IMR-90 (cell line): ENCODE measurements at regions not wholly inside any gene's neighbourhood (a gene's known extent, or its start where the extent isn't known, plus 50 kb on each side); places are given as distances from the start of the nearest gene placed in this dataset.

Experiments
- ATAC-seq: fragments of 200-7000 bp; cut with Tn5 transposase; 2 replicates; pipeline ENCODE4 v1.9.1; 2020; ENCODE audit warnings: low read depth, mild to moderate bottlenecking, moderate library complexity
- BruUV-seq: library from RNA; stranded (reverse); fragments of 400-500 nt; replicated peaks from 2 replicates; lab custom pipeline; 2021; lab: Mats Ljungman, UMichigan
- CTCF ChIA-PET: fragments of 300-600 bp; formaldehyde crosslinking; extraction: SDS; loops from one replicate; lab custom pipeline; 2021; ENCODE audit warnings: antibody characterized with exemption; lab: Yijun Ruan, JAX
- POLR2A ChIA-PET: fragments of 300-600 bp; sonication (Branson Sonifier 250); formaldehyde crosslinking; loops from one replicate; lab custom pipeline; 2022; ENCODE audit warnings: antibody characterized with exemption; ENCODE audit not compliant: unreplicated experiment; lab: Charles Lee
- DNase-seq: peaks from one replicate; pipeline ENCODE4 v3.0.0; 2013
- H2AFZ ChIP-seq: replicated peaks from 2 replicates; pipeline ENCODE3; 2013; ENCODE audit warnings: low read length, mild to moderate bottlenecking; ENCODE audit not compliant: poor library complexity
- H2AK5ac ChIP-seq: 2 replicates; pipeline ENCODE4 v1.6.1; 2013; ENCODE audit warnings: low read depth, low read length, inconsistent platforms
- H2AK9ac ChIP-seq: replicated peaks from 2 replicates; pipeline ENCODE3; 2013; ENCODE audit warnings: mild to moderate bottlenecking, low read depth, low read length, moderate library complexity; ENCODE audit not compliant: poor library complexity
- H2BK120ac ChIP-seq: 2 replicates; pipeline ENCODE4 v1.6.1; 2013; ENCODE audit warnings: low read depth, low read length, inconsistent platforms
- H2BK15ac ChIP-seq: 3 replicates; pipeline ENCODE4 v1.6.1; 2013; ENCODE audit warnings: low read depth, low read length, inconsistent platforms
- H2BK20ac ChIP-seq: 2 replicates; pipeline ENCODE4 v1.6.1; 2013; ENCODE audit warnings: low read depth, mild to moderate bottlenecking, inconsistent platforms, low read length, moderate library complexity
- H2BK5ac ChIP-seq: 2 replicates; pipeline ENCODE4 v1.6.1; 2013; ENCODE audit warnings: mild to moderate bottlenecking, low read depth, low read length, inconsistent platforms; ENCODE audit not compliant: poor library complexity, severe bottlenecking
- H3K14ac ChIP-seq: replicated peaks from 2 replicates; pipeline ENCODE4 v1.6.1; 2013; ENCODE audit warnings: low read depth, low read length, inconsistent platforms
- H3K18ac ChIP-seq: 2 replicates; pipeline ENCODE4 v1.6.1; 2013; ENCODE audit warnings: low read depth, low read length, control low read depth
- H3K23ac ChIP-seq: 2 replicates; pipeline ENCODE4 v1.6.1; 2013; ENCODE audit warnings: low read depth, low read length, inconsistent platforms
- H3K27ac ChIP-seq: 2 replicates; pipeline ENCODE4 v1.5.1; 2013; ENCODE audit warnings: mild to moderate bottlenecking, control low read depth, low read length; ENCODE audit not compliant: insufficient read depth
- H3K27me3 ChIP-seq: 2 replicates; pipeline ENCODE4 v1.6.1; 2013; ENCODE audit warnings: low read length; ENCODE audit not compliant: control insufficient read depth, insufficient read depth
- H3K36me3 ChIP-seq: 2 replicates; pipeline ENCODE4 v1.6.1; 2013; ENCODE audit warnings: low read length, mixed read lengths; ENCODE audit not compliant: control insufficient read depth, insufficient read depth
- H3K4ac ChIP-seq: 2 replicates; pipeline ENCODE4 v1.6.1; 2013; ENCODE audit warnings: low read depth, low read length, inconsistent platforms
- H3K4me1 ChIP-seq: 2 replicates; pipeline ENCODE4 v1.6.1; 2013; ENCODE audit warnings: low read length, mixed read lengths; ENCODE audit not compliant: control insufficient read depth, insufficient read depth
- H3K4me2 ChIP-seq: 2 replicates; pipeline ENCODE4 v1.6.1; 2013; ENCODE audit warnings: low read depth, mild to moderate bottlenecking, control low read depth, low read length, moderate library complexity
- H3K4me3 ChIP-seq: 2 replicates; pipeline ENCODE4 v1.5.1; 2013; ENCODE audit warnings: low read depth, mild to moderate bottlenecking, control low read depth, low read length, moderate library complexity; ENCODE audit not compliant: insufficient read depth
- H3K56ac ChIP-seq: 2 replicates; pipeline ENCODE4 v1.6.1; 2013; ENCODE audit warnings: low read length, inconsistent platforms; ENCODE audit not compliant: insufficient read depth; ENCODE audit errors: extremely low read depth
- H3K79me1 ChIP-seq, 2 experiments: 2 replicates each; pipeline ENCODE4 v1.6.1; 2013; ENCODE audit warnings: low read length in 2 of 2, inconsistent platforms in 1 of 2, low read depth in 1 of 2
- H3K9ac ChIP-seq: 2 replicates; pipeline ENCODE4 v1.6.1; 2013; ENCODE audit warnings: low read depth, low read length, control low read depth
- H3K9me1 ChIP-seq: 2 replicates; pipeline ENCODE4 v1.6.1; 2013; ENCODE audit warnings: low read length, inconsistent platforms; ENCODE audit not compliant: insufficient read depth
- H3K9me3 ChIP-seq: 2 replicates; pipeline ENCODE4 v1.6.1; 2013; ENCODE audit warnings: low read length; ENCODE audit not compliant: control insufficient read depth, insufficient read depth
- H4K20me1 ChIP-seq: 2 replicates; pipeline ENCODE4 v1.6.1; 2013; ENCODE audit warnings: low read length, inconsistent platforms; ENCODE audit not compliant: insufficient read depth
- H4K5ac ChIP-seq: 2 replicates; pipeline ENCODE4 v1.6.1; 2013; ENCODE audit warnings: mild to moderate bottlenecking, low read depth, low read length, control low read depth
- H4K8ac ChIP-seq, 2 experiments: 2 replicates each; pipeline ENCODE4 v1.6.1; 2013; ENCODE audit warnings: low read depth in 2 of 2, low read length in 2 of 2, control low read depth in 1 of 2, inconsistent platforms in 1 of 2
- H4K91ac ChIP-seq: 2 replicates; pipeline ENCODE4 v1.6.1; 2013; ENCODE audit warnings: low read depth, low read length, inconsistent platforms; ENCODE audit not compliant: insufficient read depth
- CEBPB ChIP-seq: IDR thresholded peaks from 2 replicates; pipeline ENCODE4 v1.6.1; 2012; ENCODE audit warnings: low read depth, low read length, improper control_type of control experiment
- FOS ChIP-seq: fragments of 150-350 bp; IDR thresholded peaks from 2 replicates; pipeline ENCODE4 v1.6.1; 2016; ENCODE audit warnings: low read depth, low read length
- MXI1 ChIP-seq: IDR thresholded peaks from 2 replicates; pipeline ENCODE4 v1.6.1; 2012; ENCODE audit warnings: low read depth, mild to moderate bottlenecking, low read length, moderate library complexity, borderline replicate concordance
- SMC3 ChIP-seq: fragments of 150-350 bp; IDR thresholded peaks from 2 replicates; pipeline ENCODE4 v1.6.1; 2016; ENCODE audit warnings: low read depth, mild to moderate bottlenecking, antibody characterized with exemption, low read length, moderate library complexity
- dilution Hi-C: fragments of 300-500 bp; cut with HindIII; formaldehyde crosslinking; loops from one replicate; pipeline ENCODE4 v1.14.3; 2018; ENCODE audit warnings: low sequenced_read_pairs; ENCODE audit not compliant: unreplicated experiment
- in situ Hi-C: fragments of 300-500 bp; cut with MboI; formaldehyde crosslinking; loops from 3 replicates; pipeline ENCODE4 v1.14.3; 2019; ENCODE audit warnings: low sequenced_read_pairs, inconsistent platforms, mixed read lengths
- intact Hi-C: fragments of 100-400 bp; cut with micrococcal nuclease; formaldehyde crosslinking; loops from 2 replicates; pipeline ENCODE4 v1.10.0; 2022

DNA sequence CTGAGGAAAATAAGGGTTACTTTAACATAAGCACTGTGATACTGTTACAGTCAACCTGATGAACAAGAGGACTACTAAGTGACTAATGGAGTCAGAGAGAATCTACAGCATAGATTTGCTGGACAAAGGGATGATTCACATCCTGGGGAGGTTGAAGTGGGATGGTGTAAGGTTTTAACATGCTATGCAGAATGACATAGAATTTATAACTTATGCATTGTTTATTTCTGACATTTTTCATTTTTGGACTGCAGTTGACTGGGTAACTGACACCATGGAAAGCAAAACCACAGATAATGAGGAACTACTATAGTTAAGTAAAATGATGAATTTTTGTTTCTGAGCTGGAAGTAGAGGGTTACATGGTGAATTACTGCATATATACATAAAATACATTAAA lies 389.2 kb downstream of the MAT2B start:
- no peaks in the 10 kb centered on the region for H3K9me1 ChIP-seq
- H2BK5ac ChIP-seq, result peak overlapping the region; percentile 69
- H3K4ac ChIP-seq, result no peak overlapping the region
- no peak overlapping the region for H4K91ac ChIP-seq
- H3K18ac ChIP-seq, result no peak overlapping the region
- ATAC-seq, result peak; percentile 96
- intact Hi-C loops (no loop called here), dilution Hi-C loops (no loop called here), in situ Hi-C loops (no loop called here)
- peaks cover 3% of the 10 kb centered on the region for H3K4me1 ChIP-seq
- no peak overlapping the region for H3K23ac ChIP-seq
- POLR2A ChIA-PET, result no interaction called here
- H4K20me1 ChIP-seq, result no peaks in the 10 kb centered on the region
- H2BK15ac ChIP-seq, result no peak overlapping the region
- H4K5ac ChIP-seq, result no peak overlapping the region
- H3K9ac ChIP-seq, result no peak overlapping the region
- H3K36me3 ChIP-seq, result no peaks in the 10 kb centered on the region
- no peaks in the 10 kb centered on the region for H3K79me1 ChIP-seq
- H2AK5ac ChIP-seq, result no peak overlapping the region
- H4K8ac ChIP-seq, result no peak overlapping the region
- no peak overlapping the region for H3K56ac ChIP-seq
- no peak overlapping the region for H3K4me2 ChIP-seq
- H3K4me3 ChIP-seq, result no peak overlapping the region
- peak; percentile 94 for DNase-seq
- H2BK120ac ChIP-seq, result no peak overlapping the region
- no peaks in the 10 kb centered on the region for H3K27me3 ChIP-seq
- CTCF ChIA-PET, result no interaction called here
- peak; percentile 35 for TF ChIP-seq FOS
- TF ChIP-seq SMC3, result no peak
- TF ChIP-seq MXI1, result no peak
- TF ChIP-seq CEBPB, result peak; percentile 30; the same call in 1 of the 2 replicates
- H2AFZ ChIP-seq, result no peak overlapping the region
- H3K9me3 ChIP-seq, result no peaks in the 10 kb centered on the region
- H3K27ac ChIP-seq, result no peak overlapping the region
- H3K14ac ChIP-seq, result no peak overlapping the region
- H2AK9ac ChIP-seq, result no peak overlapping the region
- H2BK20ac ChIP-seq, result no peak overlapping the region
- BruUV-seq, result no TSS peak
